CD4-positive, alpha-beta T cell treated with Interferon alpha-2 for 1 hour (primary cell): ENCODE measurements at regions not wholly inside any gene's neighbourhood (a gene's known extent, or its start where the extent isn't known, plus 50 kb on each side); places are given as distances from the start of the nearest gene placed in this dataset.

Source experiments
- DNase-seq, 2 donors: peaks; one replicate each; pipeline ENCODE4 v3.0.0-alpha.2; 2020 to 2022

- DNase-seq = no peak
Measured at GRCh38 chr10:6343305-6344010, 140.7 kb downstream of the PFKFB3 start.

- no peak for DNase-seq
Measured at GRCh38 chr10:6345404-6345803, 142.7 kb downstream of the PFKFB3 start.

DNA sequence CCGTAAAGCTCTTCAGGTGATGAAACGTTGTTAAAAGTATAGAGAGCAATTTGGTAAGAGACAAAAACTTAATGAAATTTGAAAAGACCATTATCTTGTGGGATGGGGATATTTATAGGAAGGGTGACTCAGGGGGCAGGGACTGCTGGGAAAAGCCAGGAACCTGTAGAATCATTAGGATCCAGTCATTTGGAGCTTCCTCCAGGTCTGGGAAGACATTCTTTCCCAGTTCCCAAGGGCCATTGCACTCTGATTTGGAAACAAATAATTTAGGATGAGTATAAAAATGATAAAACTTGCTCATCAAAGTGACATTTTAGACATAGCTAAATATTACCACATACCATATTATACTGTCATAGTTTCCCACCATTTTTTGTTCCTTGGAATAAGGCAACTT lies 143.9 kb downstream of the PFKFB3 start:
- no peak for DNase-seq

GRCh38 chr10:6347391-6347951 lies 144.7 kb downstream of the PFKFB3 start:
- peak; percentile 42 to 60 for DNase-seq

GRCh38 chr10:6348096-6348874 lies 145.6 kb downstream of the PFKFB3 start:
- peak; percentile 84 to 89 for DNase-seq

DNA sequence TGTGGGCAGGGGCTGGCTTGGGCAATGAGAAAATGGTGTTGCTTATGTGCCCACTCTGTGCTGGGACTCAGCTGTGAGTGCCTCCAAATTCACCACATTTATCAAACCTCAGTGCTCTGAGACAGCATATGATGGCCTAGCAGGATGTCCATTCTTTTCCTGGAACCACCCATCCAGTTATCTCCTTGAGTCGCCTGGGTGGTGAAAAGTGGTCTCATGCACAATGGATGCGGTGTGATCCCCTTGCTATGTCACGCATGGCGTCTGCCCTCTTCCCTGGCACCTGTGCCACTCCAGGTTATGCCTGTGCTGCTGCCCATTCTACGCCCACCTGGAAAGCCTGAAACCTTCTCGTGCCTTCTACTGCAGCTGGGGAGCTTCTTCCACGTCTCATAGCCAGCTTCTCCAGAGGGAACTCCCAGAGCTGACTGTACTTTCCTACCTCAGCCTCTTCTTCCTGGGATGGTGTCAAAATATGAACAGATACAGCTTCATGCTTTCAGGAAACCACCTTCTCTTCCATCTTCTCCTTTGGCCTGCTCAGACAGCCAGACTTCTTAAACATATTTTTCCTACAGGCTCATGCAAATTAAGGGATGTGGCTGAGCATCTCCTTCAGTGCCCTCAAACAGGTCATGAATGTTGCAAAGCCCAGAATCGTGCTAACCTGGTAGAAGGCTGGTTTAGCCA lies 147.3 kb downstream of the PFKFB3 start:
- no peak for DNase-seq

DNA sequence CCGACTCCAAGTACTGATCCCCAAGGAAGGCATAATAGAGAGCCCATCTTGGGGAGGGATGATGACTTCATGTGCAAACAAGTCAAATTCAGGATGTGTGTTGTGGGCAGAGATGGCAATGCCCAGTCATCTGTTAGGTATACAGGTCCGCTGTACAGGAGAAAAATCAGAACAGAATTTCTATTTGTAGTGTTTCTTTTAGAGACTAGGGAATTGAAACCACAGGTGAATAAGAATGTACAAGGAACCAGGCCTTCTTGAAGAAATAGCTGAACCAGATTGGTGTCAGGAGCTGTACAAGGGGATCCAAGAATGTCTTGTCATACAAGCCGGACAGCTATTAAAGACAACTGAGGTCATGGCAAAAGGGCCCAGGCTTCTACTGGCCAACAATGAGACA lies 147.9 kb downstream of the PFKFB3 start:
- no peak for DNase-seq

DNA sequence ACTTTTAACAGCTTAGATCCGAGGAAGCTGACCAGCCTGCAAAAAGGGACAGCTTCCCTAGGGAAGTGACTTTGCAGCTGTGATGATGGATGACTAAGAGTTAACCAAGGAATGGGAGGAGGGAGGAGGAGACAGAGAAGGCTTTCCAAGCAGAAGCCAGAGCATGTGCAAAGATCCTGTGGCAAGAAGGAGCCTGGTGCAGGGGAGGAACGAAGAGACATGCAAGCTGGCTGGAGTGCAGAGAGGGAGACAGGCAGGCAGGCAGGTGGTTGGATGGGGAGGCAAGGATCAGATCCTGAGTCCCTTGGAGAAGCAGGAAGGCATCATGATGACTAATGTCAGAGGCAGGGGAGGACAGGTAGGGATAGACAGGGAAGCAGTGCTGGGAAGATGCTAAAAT lies 148.8 kb downstream of the PFKFB3 start:
- DNase-seq = no peak

GRCh38 chr10:6353526-6353925 lies 150.8 kb downstream of the PFKFB3 start:
- no peak for DNase-seq

DNA sequence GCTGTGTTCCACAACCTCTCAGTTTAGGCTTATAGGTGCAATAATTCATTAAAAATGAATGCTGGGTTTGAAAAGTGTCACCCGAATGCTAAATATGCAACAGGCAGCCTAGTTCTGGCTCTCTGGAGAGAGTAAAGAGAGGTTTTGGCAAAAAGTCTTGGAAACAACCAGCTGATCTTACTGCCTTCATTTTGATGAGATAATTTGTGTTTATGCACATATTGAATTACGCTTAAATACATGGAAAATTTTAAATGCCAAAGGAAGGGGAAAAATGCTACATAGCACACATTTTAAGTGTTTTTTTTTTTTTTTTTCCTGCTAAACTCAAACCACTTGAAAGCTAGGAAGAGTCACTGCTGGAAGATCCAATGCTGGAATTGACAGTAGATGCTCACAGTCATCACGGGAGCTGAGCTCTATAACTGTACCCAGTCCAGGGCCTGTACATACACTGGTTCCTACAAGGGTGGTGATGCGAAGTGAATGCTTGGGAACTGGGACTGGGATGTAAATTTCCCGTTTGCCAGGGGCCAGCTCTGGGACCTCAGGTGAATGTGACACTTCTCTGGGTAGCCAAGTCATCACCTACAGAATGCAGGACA lies 151.5 kb downstream of the PFKFB3 start:
- no peak for DNase-seq

GRCh38 chr10:6356280-6356793 lies 153.6 kb downstream of the PFKFB3 start:
- no peak for DNase-seq

GRCh38 chr10:6361869-6362268 lies 159.1 kb downstream of the PFKFB3 start:
- no peak for DNase-seq

DNA sequence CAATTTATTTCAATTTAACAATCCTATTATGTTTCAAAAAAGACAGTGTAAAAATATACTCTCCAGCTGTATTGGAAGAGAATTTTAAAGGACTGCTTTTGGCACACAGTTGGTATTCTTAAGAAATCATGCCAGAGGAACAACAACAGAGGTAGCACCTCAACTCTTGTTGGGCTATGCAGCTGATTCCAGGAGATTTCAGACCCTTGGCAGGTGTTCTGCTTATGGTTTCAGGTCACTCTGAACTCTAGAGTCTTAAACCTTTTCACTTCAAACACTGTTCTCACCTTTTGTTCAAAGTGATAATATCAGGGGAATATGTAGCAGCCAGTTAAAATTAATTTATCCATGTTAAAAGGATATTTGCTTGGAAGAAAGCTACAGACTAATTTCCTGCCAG lies 160.1 kb downstream of the PFKFB3 start:
- no peak for DNase-seq

GRCh38 chr10:6363511-6363910 lies 160.8 kb downstream of the PFKFB3 start:
- no peak for DNase-seq

DNA sequence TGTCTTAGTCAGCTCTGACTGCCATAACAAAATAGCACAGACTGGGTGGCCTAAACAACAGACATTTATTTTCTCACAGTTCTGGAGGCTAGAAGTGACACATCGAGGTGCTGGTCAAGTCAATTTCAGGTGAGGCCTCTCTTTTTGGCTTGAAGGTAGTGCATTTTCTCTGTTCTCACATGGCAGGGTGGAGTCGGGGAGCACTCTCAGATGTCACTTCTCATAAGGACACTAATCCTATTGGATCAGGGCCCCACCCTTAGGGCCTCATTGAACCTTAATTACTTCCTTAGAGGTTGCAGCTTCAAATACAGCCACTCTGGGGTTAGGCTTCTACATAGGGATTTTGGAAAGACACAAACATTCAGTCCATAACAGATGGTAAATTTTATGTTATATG lies 161.6 kb downstream of the PFKFB3 start:
- no peak for DNase-seq

DNA sequence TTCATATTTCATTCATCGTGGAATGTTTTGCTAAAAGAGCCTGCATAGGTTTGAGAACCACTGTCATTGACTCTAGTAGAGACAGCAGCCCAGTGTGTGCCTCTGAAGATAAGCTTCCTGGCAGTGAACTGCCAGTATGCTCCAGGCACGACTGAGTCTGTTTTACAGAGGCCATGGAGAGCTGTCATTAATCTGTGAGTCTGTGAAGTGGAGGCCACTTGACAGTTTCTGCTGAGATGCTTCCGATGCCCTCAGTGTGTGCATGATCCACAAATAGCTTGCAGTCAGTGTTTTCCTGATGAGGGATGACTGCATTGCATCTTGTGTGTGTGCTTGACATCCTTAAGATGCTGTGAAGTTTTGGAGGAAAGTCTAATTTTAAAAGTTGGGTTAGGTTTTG lies 162.2 kb downstream of the PFKFB3 start:
- no peak for DNase-seq

DNA sequence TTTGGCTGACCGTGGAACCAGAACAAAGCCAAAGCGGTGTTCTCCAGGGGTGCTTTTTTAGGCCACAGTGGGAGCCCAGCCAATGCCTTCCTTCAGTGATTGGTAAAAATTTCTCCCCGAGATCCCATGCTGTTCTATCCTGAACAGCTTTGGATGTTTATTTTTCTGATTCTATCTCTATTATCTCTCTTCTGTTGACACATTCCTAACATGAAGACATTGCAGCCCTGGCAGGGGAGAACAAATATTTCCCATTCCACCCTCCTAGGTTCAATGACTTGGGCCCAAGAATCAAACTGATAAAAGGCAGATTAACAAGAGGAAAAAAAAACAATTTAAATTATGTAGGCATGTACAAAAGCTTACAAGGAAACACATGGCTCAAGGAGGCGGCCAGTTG lies 162.7 kb downstream of the PFKFB3 start:
- no peak for DNase-seq
